Left renal cortex interstitium (tissue), 4 donors: ENCODE measurements at regions not wholly inside any gene's neighbourhood (a gene's known extent, or its start where the extent isn't known, plus 50 kb on each side); places are given as distances from the start of the nearest gene placed in this dataset.

Experiments used
- DNase-seq, 4 donors: peaks; one replicate each; pipeline ENCODE4 v3.0.0-alpha.2; 2013; ENCODE audit warnings: low read depth in 4 of 4, low spot score in 2 of 4, missing footprints in 1 of 4

DNA sequence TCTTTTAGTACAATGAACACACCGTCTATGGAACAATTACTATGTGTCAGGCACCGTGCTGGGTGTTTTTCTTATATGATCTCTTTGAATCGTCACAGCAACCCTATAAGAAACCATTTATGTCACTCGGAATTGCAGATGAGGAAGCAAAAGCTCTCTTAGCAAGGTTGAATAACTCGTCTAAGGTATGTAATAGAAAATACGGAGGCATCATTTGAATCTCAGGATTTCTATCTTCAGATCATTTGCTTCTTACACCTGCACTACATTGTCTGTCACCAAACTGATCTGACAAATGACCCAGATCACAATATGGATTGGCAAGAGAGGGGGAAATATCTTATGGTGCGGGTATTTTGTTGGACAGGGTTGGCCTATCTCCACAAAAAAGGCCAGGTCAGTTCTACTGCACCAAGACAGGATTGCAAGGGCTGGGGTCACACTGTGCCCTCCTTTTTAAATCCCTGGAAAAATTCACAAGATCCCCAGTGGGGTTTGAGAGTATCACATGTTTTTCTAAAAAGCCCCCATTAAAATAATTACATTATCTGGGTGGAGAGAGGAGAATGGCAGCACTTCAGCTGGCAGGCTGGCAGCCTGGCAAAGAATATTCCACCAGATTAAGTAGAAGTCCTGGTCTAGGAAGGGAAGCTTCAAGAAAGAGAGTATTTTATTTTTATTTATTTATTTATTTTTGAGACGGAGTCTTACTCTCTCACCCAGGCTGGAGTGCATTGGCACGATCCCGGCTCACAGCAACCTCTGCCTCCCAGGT is 110.7 kb upstream of the CLMP start:
- no peak for DNase-seq

DNA sequence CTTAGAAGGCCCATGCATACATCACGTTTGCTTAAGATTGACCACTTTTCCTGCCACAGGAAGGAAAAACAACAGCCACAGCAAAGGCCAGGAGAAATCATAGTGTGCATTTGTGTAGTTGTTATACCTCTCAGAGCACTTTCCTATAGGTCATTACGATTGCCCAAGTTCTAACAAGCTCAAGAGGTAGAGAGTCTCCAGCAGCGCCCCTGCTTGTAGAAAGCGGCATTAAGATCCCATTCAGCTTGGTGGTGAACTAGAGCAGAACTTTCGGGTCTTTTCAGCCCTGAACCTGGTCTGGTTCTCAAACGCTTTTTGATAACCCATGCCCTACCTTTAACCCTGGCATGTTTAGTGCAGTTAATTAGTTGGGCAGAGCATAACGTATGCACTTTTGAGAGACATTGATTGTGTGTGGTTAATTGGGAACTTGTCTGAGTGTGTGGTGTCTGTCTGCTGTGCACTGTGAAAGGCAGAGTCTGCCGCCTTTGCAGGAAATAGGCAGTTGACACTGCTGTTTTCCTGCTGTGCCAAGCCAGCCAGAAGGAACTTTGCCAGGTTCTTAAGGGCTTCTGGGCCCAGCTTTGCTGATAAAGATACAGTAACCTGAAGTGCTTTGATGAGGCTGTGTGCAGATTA is 109.9 kb upstream of the CLMP start:
- no peak for DNase-seq

DNA sequence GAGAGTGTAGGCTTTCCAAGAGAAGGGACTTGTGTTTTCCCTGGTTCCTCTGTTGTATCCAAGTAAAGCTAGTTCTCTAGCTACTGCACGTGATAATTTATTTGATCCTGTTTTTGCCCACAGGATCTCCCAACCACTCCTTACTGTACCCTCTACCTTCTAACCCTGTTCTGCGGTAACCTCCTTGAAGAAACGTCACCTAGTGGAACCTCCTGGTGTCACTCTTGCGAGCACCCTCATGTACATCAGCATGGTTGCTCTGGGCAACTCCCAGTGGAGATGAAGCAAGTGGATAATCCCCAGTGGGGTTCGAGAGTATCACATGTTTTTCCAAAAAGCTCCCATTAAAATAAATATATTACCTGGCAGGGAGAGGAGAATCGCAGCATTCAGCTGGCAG is 108.9 kb upstream of the CLMP start:
- DNase-seq: no peak

GRCh38 chr11:123302751-123303195 is 107.7 kb upstream of the CLMP start:
- DNase-seq: no peak

- peak; percentile 46 to 69 (median 62) for DNase-seq
Measured at GRCh38 chr11:123301696-123302400, 106.8 kb upstream of the CLMP start.

- peak in 1 of 4 donors; percentile 43 for DNase-seq
Measured at GRCh38 chr11:123301013-123301591, 106.1 kb upstream of the CLMP start.

- no peak for DNase-seq
Measured at GRCh38 chr11:123299721-123300120, 104.7 kb upstream of the CLMP start.

GRCh38 chr11:123298488-123299447 is 103.7 kb upstream of the CLMP start:
- DNase-seq: no peak

DNA sequence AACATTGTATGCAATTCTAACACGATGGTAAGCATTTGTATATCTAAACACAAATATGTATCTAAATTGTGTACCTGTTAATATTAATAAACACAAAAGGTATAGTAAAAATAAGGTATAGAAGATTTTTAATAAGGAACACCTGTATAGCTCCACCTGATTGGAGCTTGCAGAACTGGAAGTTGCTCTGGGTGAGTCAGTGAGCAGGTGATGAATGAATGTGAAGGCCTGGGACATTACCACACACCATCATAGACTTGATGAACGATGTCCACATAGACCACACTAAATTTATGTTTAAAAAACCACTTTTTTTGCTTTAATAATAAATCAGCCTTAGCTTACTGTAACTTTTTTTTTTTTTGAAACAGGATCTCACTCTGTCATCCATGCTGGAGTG is 97.6 kb upstream of the CLMP start:
- DNase-seq: no peak

GRCh38 chr11:123291201-123291869 is 96.3 kb upstream of the CLMP start:
- DNase-seq: no peak

DNA sequence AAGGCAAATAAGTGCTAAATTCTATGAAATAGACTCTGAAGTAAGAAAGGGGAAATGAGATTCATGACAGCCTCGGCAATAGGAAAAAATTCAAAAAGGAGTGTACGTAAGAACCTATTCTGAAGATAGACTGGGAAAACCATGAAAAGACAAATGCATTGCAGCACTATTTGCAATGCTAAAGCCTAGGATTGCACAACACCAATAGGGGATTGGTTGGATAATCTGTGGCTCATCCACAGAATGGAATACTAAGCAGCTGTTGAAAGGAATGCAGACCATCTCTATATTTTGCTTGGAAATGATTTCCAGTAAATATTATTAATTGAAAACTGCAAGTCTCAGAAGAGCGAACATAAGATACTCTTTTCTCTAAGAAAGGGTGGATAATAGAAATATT is 91.7 kb upstream of the CLMP start:
- DNase-seq: no peak

- DNase-seq: no peak
Measured at GRCh38 chr11:123286255-123286654, 91.2 kb upstream of the CLMP start.

DNA sequence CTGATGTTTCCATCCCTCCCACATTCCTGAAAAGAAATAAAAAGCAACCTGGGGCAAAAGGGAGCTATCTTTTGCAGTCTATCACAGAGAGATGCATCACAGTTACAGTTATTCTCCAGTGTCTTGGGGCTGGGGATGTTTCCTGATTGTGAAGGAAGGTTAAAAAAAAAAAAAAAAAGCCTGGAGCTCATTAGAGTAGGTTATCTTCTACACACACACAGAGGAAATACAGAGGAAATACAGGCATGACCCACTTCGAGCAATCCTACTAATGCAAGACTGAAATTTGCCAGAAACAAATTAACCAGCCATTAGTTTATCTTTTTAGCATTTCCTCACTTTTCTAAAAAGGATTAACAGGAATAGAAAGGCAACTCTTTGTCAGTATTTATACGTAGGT is 89.4 kb upstream of the CLMP start:
- no peak for DNase-seq

GRCh38 chr11:123282597-123282996 is 87.5 kb upstream of the CLMP start:
- no peak for DNase-seq

GRCh38 chr11:123273616-123274015 is 78.6 kb upstream of the CLMP start:
- DNase-seq: no peak

DNA sequence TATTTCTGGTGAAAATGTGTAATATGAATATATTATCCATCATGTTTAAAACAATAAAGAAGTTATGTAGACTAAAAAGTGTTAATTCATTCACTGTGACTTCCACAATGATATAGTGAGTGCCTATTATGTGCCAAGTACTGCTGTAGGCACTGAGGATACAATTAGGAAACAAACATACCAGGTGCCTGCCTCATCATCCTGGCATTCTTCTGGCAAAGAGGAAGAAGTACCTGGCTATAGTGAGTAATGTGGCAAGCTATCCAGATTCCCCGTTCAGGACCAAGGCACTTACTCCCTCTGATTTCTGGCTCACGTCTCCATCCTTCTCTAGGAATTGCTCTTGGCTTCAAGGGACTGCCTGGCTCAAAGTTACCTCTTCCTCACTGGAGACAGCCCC is 77.5 kb upstream of the CLMP start:
- DNase-seq: no peak

DNA sequence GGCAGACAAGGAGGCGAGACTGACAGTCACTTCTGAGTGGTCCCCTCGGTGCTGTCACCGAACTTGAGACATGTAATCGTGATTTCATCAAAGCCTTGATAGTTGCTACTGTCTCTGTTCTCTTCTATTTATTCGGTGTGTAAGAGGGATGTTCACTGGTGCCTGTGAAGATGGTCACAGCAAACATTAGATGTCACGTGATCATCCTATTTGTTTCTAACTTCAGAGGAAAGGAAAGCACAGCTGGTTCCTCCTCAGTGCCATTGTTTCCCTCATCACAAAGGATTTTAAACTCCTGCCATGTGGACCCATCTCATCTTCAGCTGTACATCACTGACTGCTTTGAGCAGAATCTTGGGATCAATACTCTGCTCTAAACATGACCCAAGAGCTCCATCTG is 73.1 kb upstream of the CLMP start:
- DNase-seq: no peak

GRCh38 chr11:123265951-123266350 is 70.9 kb upstream of the CLMP start:
- no peak for DNase-seq

DNA sequence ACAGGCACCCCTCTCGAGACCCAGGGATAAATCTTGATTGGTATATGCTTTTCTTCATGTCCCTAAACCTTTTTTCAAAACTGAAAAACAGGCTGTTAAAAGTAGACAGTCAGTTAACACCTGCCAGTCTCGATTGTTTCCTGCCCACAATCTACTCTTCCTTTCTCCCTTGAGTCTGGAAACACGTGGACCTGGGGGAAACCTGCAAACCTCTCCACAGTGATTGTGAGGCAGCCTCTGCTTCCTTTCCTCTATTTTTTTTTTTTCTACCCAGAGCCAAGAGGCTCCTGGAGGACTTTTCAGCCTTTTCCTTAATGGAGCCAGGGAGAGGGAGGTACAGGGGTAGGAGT is 69.4 kb upstream of the CLMP start:
- DNase-seq: no peak
